GM21529 (cell line): ENCODE measurements at regions not wholly inside any gene's neighbourhood (a gene's known extent, or its start where the extent isn't known, plus 50 kb on each side); places are given as distances from the start of the nearest gene placed in this dataset.
"Not testable (repeated sequence)": the region's sequence is repeated elsewhere in the genome, so short reads cannot be mapped to it uniquely, and the experiment has no call there.

Experiments
- ATAC-seq: cut with Tn5 transposase; IDR thresholded peaks from one replicate; pipeline ENCODE4 v1.9.1; 2021; ENCODE audit not compliant: unreplicated experiment

GRCh38 chr1:176396604-176397395 lies 66.2 kb upstream of the PAPPA2 start:
- not testable (repeated sequence) for ATAC-seq

DNA sequence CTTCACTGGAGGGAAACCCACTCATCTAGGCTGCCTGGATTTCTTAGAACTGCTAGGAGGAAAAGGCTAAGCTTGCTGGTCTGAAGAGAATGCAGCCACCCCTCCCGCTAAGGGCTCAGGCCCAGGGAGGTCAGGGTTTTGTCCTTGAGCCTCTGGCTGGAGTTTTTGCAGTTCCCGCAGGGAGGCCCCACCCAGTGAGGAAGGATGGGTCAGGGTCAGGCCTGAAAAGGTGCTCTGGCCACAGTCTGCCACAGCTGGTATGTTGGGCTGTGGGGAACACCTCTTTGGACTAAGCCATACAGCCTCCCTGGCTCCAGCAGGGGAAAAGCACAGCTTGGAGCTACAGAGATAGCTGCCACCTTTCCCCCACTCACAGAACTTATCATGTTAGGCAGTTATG lies 71.4 kb upstream of the PAPPA2 start:
- no peak for ATAC-seq

DNA sequence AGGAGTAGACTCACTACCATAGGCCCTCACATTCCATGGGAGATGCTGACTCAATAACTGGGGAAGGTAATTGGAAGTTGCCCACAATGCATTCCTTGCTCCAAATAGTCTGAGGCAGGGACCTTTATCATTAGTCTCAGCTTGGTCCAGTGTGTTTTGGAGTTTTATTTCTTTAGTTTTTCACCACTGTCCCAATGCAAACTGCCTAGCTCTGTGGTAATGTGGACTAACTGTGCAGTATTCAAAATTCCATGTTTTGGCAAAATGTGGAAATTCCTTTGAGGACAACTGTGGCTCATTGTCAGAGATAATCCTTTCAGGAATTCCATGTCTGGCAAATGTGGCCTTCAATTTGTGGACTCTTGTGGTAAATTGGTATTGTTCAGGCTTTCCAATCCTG lies 78.1 kb upstream of the PAPPA2 start:
- ATAC-seq = no peak

- no peak for ATAC-seq
Measured at GRCh38 chr1:176382163-176382562, 80.8 kb upstream of the PAPPA2 start.

DNA sequence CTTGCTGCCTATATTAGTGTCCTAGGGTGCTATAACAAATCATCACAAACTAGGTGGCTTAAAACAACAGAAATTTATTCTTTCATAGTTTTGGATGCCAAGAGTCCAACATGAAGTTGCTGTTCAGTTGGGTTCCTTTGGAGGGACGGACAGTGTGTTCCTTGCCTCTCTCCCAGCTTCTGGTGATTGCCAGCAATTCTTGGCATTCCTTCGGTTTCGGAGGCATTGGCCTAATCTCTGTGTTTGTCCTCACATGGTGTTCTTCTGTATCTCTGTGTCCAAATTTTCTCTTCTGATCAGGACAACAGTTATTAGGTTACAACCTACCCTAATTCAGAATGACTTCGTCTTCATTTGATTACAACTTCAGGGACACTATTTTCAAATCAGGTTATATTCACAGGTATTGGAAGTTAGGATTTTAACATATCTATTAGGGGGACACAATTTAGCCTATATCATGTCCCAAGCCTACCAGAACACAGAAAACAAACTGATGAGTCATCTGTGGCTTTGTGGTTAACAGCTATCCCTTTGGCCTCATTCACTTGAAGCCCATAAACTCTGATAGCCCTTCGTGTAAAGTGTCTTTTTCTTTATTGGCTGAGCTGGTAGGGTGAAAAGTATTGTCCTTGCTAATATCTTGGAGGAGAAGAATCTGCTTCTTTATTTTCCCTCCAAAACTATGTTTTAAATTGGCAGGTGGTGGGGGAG lies 83.2 kb upstream of the PAPPA2 start:
- no peak for ATAC-seq

DNA sequence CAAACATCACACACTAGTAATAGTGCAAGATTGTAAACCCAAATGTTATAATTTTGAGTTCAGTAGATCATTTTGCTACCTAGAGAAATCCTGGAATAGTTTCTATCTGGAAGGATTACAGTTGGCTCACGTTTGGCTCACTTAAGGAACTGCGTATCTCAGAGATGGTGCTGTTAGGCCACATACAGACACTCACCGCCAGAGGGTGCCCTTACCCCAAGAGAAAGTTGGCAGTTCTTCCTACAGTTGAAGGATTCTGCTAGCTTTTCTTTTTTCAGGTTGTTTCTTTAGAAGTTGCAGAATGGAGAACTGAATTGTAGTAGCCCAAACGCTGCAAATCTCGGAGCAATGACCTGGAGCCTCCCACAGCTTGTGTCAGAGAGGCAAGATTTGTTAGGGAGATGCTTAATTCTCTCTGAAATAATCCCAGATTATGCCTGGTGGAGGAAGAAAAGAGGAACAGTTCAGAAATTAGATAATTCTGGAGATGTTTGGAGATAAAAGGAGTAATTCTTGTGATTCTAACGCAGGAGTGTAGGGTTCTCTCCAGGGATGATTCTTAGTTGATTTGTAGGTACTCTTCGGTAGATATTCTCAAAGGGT lies 87.9 kb upstream of the PAPPA2 start:
- ATAC-seq = peak; percentile 98

GRCh38 chr1:176364236-176364905 lies 98.6 kb upstream of the PAPPA2 start:
- no peak for ATAC-seq

DNA sequence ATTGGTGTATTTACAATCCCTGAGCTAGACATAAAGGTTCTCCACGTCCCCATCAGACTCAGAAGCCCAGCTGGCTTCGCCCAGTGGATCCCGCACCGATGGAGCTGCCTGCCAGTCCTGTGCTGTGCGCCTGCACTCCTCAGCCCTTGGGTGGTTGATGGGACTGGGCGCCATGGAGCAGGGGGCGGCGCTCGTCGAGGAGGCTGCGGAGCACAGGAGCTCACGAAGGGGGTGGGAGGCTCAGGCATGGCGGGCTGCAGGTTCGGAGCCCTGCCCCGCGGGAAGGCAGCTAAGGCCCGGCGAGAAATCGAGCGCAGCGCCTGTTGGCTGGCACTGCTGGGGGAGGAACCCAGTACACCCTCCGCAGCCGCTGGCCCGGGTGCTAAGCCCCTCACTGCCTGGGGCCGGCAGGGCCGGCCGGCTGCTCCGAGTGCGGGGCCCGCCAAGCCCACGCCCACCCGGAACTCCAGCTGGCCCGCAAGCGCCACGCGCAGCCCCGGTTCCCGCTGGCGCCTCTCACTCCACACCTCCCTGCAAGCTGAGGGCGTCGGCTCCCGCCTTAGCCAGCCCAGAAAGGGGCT lies 113.8 kb upstream of the PAPPA2 start:
- ATAC-seq = not testable (repeated sequence)

GRCh38 chr1:176341656-176342055 lies 121.3 kb upstream of the PAPPA2 start:
- no peak for ATAC-seq

GRCh38 chr1:176338877-176339276 lies 124.1 kb upstream of the PAPPA2 start:
- no peak for ATAC-seq

- no peak for ATAC-seq
Measured at GRCh38 chr1:176330782-176331181, 123.7 kb upstream of the COP1 start.

- no peak for ATAC-seq
Measured at GRCh38 chr1:176325664-176326063, 118.6 kb upstream of the COP1 start.

GRCh38 chr1:176323472-176323871 lies 116.4 kb upstream of the COP1 start:
- ATAC-seq = no peak

DNA sequence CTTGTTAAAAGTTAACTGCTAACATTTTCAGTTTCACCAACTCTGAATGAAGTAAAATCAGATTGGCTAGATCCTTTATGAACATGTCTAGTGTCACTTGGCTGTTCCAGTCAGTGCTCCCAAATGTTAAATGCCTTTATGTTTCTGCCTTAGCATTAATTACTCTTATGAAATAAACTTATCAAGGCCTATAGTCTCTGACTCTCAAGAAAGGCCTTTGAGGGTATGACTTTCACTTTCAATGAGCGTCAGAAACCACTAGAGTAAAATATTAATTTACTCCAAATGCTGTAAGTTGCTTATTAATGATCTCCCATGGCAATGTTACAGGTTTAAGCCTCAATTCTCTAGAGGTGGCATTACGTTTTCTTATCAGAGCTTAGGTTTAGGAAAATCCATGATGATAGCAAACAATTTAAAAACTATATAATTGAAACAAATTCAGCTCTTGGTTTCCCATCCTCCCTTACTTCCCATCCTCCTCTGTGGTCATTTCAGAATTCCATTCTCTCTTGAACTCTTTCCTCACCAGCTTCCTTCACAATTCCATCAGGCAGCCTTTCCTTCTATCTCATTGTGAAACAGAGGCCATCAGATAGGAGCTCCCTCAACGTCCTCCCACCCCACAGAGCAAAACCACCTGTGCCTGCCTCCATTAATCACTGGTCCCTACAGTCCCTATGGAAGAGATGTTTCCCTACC lies 108.6 kb upstream of the COP1 start:
- no peak for ATAC-seq

DNA sequence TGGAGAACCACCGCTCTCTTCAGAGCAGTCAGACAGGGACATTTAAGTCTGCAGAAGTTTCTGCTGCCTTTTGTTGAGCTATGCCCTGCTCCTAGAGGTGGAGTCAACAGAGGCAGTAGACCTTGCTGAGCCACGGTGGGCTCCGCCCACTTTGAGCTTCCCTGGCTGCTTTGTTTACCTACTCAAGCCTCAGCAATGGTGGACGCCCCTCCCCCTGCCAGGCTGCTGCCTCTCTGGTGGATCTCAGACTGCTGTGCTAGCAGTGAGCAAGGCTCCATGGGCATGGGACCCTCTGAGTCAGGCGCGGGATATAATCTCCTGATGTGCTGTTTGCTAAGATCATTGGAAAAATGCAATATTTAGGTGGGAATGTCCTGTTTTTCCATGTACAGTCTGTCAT lies 89.5 kb upstream of the COP1 start:
- not testable (repeated sequence) for ATAC-seq

GRCh38 chr1:176285996-176286395 lies 78.9 kb upstream of the COP1 start:
- no peak for ATAC-seq

GRCh38 chr1:176271572-176271971 lies 64.5 kb upstream of the COP1 start:
- no peak for ATAC-seq
